ENCODE measurements at regions not wholly inside any gene's neighbourhood (a gene's known extent, or its start where the extent isn't known, plus 50 kb on each side); places are given as distances from the start of the nearest gene placed in this dataset.

DNA sequence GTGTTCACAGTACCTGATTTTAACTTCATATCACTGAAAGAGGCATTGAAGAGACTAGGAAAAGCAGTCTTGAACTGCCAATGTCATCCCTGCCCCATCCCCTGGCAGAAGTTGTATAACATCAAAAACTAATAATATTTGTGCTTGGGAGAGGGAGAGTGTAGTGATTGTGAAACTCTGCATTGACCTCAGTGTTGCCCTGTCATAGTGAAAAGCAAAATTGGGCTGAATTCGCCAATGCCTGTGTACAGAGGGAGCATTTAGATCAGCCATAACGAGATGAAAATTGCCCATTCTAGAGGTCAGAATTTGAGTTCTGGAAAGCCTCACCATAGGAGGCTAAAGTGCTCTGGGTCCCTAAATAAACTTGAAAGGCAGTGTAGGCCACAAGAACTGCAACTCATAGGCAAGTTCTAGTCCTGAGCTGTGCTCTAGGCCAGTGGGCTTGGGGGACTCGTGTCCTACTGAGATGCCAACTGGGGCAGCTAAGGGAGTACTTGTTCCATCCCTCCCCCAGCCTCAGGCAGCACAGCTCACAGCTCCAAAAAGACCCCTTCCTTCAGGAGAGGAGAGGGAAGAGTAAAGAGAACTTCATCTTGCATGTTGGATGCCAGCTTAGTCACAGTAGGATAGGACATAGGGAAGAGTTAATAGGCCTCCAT lies 855.6 kb downstream of the TSN start:
- no peak for ATAC-seq (ENCODE audit: low FRiP score in 2 of 2)

GRCh38 chr2:122622934-122623333 lies 867.5 kb downstream of the TSN start:
- no peak overlapping the region for H3K4me3 ChIP-seq
- H3K27me3 ChIP-seq, result no peaks in the 10 kb centered on the region
- ATAC-seq (ENCODE audit: low FRiP score in 2 of 2) (no peak), DNase-seq (no peak)
- no peaks in the 10 kb centered on the region for H3K36me3 ChIP-seq
- H3K9me3 ChIP-seq, result peaks cover 0 to 2% (median 0%) of the 10 kb centered on the region in 4 donors
- no peaks in the 10 kb centered on the region for H3K4me1 ChIP-seq
- 30 to 51% methylated on average over 3 of the region's 3 CpGs for WGBS, 2 donors
- H3K27ac ChIP-seq, result no peak overlapping the region
- TF ChIP-seq POLR2AphosphoS5 (IDR thresholded peaks at IDR 0.05) (no peak), POLR2A (IDR thresholded peaks at IDR 0.05) (no peak), EP300 (IDR thresholded peaks at IDR 0.05) (no peak)
- TF ChIP-seq, protein P1, sequence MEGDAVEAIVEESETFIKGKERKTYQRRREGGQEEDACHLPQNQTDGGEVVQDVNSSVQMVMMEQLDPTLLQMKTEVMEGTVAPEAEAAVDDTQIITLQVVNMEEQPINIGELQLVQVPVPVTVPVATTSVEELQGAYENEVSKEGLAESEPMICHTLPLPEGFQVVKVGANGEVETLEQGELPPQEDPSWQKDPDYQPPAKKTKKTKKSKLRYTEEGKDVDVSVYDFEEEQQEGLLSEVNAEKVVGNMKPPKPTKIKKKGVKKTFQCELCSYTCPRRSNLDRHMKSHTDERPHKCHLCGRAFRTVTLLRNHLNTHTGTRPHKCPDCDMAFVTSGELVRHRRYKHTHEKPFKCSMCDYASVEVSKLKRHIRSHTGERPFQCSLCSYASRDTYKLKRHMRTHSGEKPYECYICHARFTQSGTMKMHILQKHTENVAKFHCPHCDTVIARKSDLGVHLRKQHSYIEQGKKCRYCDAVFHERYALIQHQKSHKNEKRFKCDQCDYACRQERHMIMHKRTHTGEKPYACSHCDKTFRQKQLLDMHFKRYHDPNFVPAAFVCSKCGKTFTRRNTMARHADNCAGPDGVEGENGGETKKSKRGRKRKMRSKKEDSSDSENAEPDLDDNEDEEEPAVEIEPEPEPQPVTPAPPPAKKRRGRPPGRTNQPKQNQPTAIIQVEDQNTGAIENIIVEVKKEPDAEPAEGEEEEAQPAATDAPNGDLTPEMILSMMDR (IDR thresholded peaks at IDR 0.05), result no peak

More for the DNA sequence above, 855.6 kb downstream of the TSN start:
- Histone ChIP-seq H3K27me3 (no peaks in the 10 kb centered on the region), H3K9me3 (no peaks in the 10 kb centered on the region), H3K36me3 (no peaks in the 10 kb centered on the region), H3K4me3 (no peak overlapping the region), H3K27ac (no peak overlapping the region), H3K4me1 (no peaks in the 10 kb centered on the region)
- DNase-seq, result no peak
- 85 to 91% methylated on average over 3 of the region's 3 CpGs for WGBS, 2 donors
- TF ChIP-seq POLR2A (IDR thresholded peaks at IDR 0.05), result no peak
- TF ChIP-seq EP300 (IDR thresholded peaks at IDR 0.05), result no peak
- TF ChIP-seq POLR2AphosphoS5 (IDR thresholded peaks at IDR 0.05), result no peak
- TF ChIP-seq, protein P1 (IDR thresholded peaks at IDR 0.05), result no peak

- TF ChIP-seq EP300 (IDR thresholded peaks at IDR 0.05), result no peak
- no peak for TF ChIP-seq POLR2A (IDR thresholded peaks at IDR 0.05)
- TF ChIP-seq, protein P1 (IDR thresholded peaks at IDR 0.05), result no peak
- no peak for TF ChIP-seq POLR2AphosphoS5 (IDR thresholded peaks at IDR 0.05)
- Histone ChIP-seq H3K27ac (no peak overlapping the region), H3K27me3 (no peaks in the 10 kb centered on the region), H3K4me3 (no peak overlapping the region), H3K4me1 (no peaks in the 10 kb centered on the region), H3K9me3 (no peaks in the 10 kb centered on the region), H3K36me3 (no peaks in the 10 kb centered on the region)
- 33 to 45% methylated on average over 3 of the region's 3 CpGs for whole genome bisulfite sequencing, 2 donors
- ATAC-seq (ENCODE audit: low FRiP score in 2 of 2) (no peak), DNase-seq (no peak)
Observed at GRCh38 chr2:122627388-122627787, 871.9 kb downstream of the TSN start.

DNA sequence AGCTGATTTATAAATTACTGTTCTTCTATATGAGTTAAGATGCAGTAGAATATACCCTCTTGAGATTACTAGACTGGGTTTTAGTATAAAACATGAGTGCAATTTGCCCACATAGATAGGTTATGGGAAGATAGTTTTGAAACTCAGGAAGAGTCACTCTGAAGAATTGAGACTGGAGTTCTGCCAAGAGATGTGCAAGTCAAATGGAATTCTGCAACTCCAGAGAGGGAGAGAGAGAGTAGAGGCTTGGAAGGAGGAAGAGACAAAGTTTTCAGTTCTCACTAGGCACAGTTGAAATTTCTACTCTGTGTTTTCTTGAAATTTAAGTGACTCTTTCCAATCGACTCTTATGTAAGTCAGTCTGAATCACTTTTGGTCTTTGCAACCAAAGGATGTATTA lies 878.8 kb downstream of the TSN start:
- TF ChIP-seq POLR2A (IDR thresholded peaks at IDR 0.05), result no peak
- TF ChIP-seq, protein P1 (IDR thresholded peaks at IDR 0.05), result no peak
- TF ChIP-seq POLR2AphosphoS5 (IDR thresholded peaks at IDR 0.05), result no peak
- no peak for TF ChIP-seq EP300 (IDR thresholded peaks at IDR 0.05)
- Histone ChIP-seq H3K4me3 (no peak overlapping the region), H3K9me3 (no peaks in the 10 kb centered on the region), H3K27ac (no peak overlapping the region), H3K27me3 (no peaks in the 10 kb centered on the region), H3K36me3 (no peaks in the 10 kb centered on the region), H3K4me1 (no peaks in the 10 kb centered on the region)
- WGBS, 2 donors, result 59 to 63% methylated on average over 1 of the region's 1 CpG
- peak in 1 of 2 donors; percentile 66 for ATAC-seq (ENCODE audit: low FRiP score in 2 of 2)
- no peak for DNase-seq

DNA sequence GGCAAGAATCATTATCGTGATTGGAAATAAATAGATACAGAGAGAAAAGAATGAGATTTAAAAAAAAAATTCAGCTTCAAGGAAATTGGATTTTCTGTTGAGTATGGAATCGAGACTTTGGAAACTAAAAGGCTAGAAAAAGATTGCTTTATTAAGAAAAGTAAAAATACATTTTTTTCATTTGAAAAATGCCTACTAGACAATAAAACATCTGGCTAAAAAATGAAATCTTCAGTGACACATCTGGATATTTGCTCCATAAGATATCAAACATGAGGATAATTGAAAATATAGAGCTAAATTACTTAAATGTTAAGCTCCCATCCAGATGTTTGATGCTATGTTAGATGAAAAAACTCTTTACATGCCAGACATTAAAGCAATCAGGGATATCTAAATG lies 879.5 kb downstream of the TSN start:
- H3K27ac ChIP-seq, result no peak overlapping the region
- no peaks in the 10 kb centered on the region for H3K4me1 ChIP-seq
- no peak overlapping the region for H3K4me3 ChIP-seq
- 85 to 88% methylated on average over 2 of the region's 2 CpGs for WGBS, 2 donors
- H3K9me3 ChIP-seq, result no peaks in the 10 kb centered on the region
- DNase-seq, result no peak
- H3K36me3 ChIP-seq, result no peaks in the 10 kb centered on the region
- no peak for TF ChIP-seq POLR2AphosphoS5 (IDR thresholded peaks at IDR 0.05)
- TF ChIP-seq POLR2A (IDR thresholded peaks at IDR 0.05), result no peak
- TF ChIP-seq EP300 (IDR thresholded peaks at IDR 0.05), result no peak
- TF ChIP-seq, protein P1 (IDR thresholded peaks at IDR 0.05), result no peak
- no peaks in the 10 kb centered on the region for H3K27me3 ChIP-seq
- no peak for ATAC-seq (ENCODE audit: low FRiP score in 2 of 2)
